IgD-negative memory B cell (primary cell): ENCODE measurements at regions not wholly inside any gene's neighbourhood (a gene's known extent, or its start where the extent isn't known, plus 50 kb on each side); places are given as distances from the start of the nearest gene placed in this dataset.

Experiments
- H3K27ac Mint-ChIP-seq, 3 donors: one replicate each; pipeline ENCODE4 v1.8.0; 2020 to 2022; ENCODE audit warnings: mild to moderate bottlenecking in 3 of 3, mixed read lengths in 3 of 3, moderate library complexity in 1 of 3
- H3K27me3 Mint-ChIP-seq: one replicate; pipeline ENCODE4 v1.8.0; 2021; ENCODE audit warnings: mixed read lengths
- H3K36me3 Mint-ChIP-seq: one replicate; pipeline ENCODE4 v1.8.0; 2020; ENCODE audit warnings: mild to moderate bottlenecking, mixed read lengths
- H3K4me1 Mint-ChIP-seq, 3 donors: one replicate each; pipeline ENCODE4 v1.8.0; 2020 to 2022; ENCODE audit warnings: mixed read lengths in 3 of 3, mild to moderate bottlenecking in 1 of 3
- H3K4me3 Mint-ChIP-seq, 4 donors: one replicate each; pipeline ENCODE4 v1.8.0; 2020 to 2022; ENCODE audit warnings: mild to moderate bottlenecking in 4 of 4, mixed read lengths in 4 of 4, moderate library complexity in 3 of 4
- H3K9me3 Mint-ChIP-seq, 3 donors: one replicate each; pipeline ENCODE4 v1.8.0; 2020 to 2021; ENCODE audit warnings: mixed read lengths in 3 of 3, mild to moderate bottlenecking in 1 of 3

- Mint-ChIP-seq H3K4me3 (no peak overlapping the region), H3K4me1 (peaks cover 0 to 2% (median 0%) of the 10 kb centered on the region in 3 donors), H3K27me3 (peaks cover 3% of the 10 kb centered on the region), H3K9me3 (peaks cover 0 to 3% (median 0%) of the 10 kb centered on the region in 3 donors), H3K36me3 (peaks cover 6% of the 10 kb centered on the region), H3K27ac (no peak overlapping the region)
Measured at GRCh38 chr10:63749915-63750314, 228.7 kb downstream of the REEP3 start.

DNA sequence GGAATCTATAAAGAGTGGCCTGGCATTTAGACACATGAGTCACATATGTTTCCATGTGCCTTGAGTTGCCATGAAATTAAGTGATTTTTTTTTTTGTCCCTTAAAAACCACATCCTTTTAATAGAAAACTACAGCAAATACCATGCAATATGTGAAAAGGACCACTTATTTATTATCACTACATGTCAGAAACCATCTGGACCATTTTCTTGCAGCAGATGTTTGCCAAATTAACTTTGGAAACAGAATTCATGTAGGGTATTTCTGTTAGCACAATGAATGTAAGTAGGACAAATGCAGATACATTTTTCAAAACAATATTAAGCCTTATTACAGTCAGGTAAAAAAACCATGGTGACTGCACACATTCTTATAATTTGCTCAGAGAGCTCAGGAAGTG is 230.6 kb downstream of the REEP3 start:
- H3K27me3 Mint-ChIP-seq, result peaks cover 3% of the 10 kb centered on the region
- H3K4me1 Mint-ChIP-seq, result peaks cover 0 to 2% (median 0%) of the 10 kb centered on the region in 3 donors
- H3K36me3 Mint-ChIP-seq, result peaks cover 5% of the 10 kb centered on the region
- H3K9me3 Mint-ChIP-seq, result peaks cover 0 to 6% (median 2%) of the 10 kb centered on the region in 3 donors
- H3K27ac Mint-ChIP-seq, result no peak overlapping the region
- H3K4me3 Mint-ChIP-seq, result no peak overlapping the region

GRCh38 chr10:63752318-63752717 is 231.1 kb downstream of the REEP3 start:
- Mint-ChIP-seq H3K4me3 (no peak overlapping the region), H3K4me1 (no peaks in the 10 kb centered on the region), H3K27ac (peak overlapping the region in 1 of 3 donors; percentile 84), H3K36me3 (peaks cover 5% of the 10 kb centered on the region), H3K9me3 (peaks cover 0 to 6% (median 2%) of the 10 kb centered on the region in 3 donors), H3K27me3 (peaks cover 3% of the 10 kb centered on the region)

DNA sequence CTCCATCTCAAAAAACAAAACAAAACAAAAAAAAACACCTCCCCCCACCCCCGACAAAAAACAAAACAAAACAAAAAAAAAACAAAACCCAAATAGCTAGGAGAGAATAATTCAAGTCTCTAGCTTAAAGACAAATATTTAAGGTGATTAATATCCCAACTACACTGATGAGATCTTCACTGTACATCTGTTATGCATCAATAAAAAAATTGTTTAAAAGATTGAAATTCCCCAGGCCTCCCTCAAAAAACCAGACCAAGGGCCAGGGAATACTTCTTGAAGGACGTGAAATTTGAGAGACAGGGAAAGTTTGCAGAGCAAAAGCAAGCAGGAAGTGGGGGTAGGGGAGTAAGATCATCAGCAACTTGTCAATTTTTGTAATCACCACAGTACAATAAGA is 232.6 kb downstream of the REEP3 start:
- Mint-ChIP-seq H3K27ac (no peak overlapping the region), H3K4me3 (no peak overlapping the region), H3K9me3 (peaks cover 0 to 6% (median 2%) of the 10 kb centered on the region in 3 donors), H3K4me1 (no peaks in the 10 kb centered on the region), H3K36me3 (peaks cover 5% of the 10 kb centered on the region), H3K27me3 (peaks cover 3% of the 10 kb centered on the region)

DNA sequence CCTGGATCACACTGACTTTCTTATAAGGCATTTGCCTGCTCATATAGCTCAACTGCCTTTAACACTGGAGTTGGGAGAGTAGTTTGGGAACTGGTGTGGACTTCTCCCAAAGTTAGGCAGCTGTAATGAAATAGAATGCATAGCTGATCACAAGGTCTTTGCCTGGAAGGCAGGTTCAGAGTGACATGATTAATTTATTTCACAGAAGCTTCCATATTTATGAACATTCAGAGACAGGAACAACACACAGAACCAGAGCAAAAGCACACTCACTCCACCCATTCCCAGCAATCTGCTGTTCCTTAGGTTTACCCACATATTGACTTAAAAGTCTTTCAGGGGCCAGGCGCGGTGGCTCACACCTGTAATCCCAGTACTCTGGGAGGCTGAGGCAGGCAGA is 234.2 kb downstream of the REEP3 start:
- Mint-ChIP-seq H3K9me3 (peaks cover 0 to 6% (median 2%) of the 10 kb centered on the region in 3 donors), H3K4me1 (no peaks in the 10 kb centered on the region), H3K4me3 (no peak overlapping the region), H3K27me3 (peaks cover 4% of the 10 kb centered on the region), H3K27ac (no peak overlapping the region), H3K36me3 (no peaks in the 10 kb centered on the region)

GRCh38 chr10:63757067-63757466 is 235.9 kb downstream of the REEP3 start:
- H3K27me3 Mint-ChIP-seq, result peaks cover 8% of the 10 kb centered on the region
- peaks cover 0 to 6% (median 2%) of the 10 kb centered on the region in 3 donors for H3K9me3 Mint-ChIP-seq
- no peak overlapping the region for H3K4me3 Mint-ChIP-seq
- no peak overlapping the region for H3K27ac Mint-ChIP-seq
- H3K4me1 Mint-ChIP-seq, result no peaks in the 10 kb centered on the region
- H3K36me3 Mint-ChIP-seq, result no peaks in the 10 kb centered on the region

DNA sequence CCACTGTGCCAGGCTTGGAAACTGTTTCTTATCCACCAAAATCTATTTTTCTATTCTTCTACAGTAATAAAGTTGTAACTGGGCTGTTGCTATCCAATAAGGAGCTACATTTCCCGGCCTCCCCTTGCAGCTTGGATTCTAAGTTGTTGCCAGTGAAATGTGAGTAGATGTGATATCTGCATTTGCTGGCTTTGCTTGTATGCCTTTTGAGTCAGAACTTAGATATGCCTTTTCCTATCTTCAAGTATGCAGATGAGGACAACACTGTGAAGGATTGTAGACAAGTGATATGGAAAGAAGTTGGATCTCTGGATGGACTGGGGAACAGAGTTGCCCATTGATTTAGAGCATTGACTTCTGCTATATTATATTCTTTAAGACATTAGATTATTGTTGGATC is 236.9 kb downstream of the REEP3 start:
- Mint-ChIP-seq H3K27me3 (peaks cover 8% of the 10 kb centered on the region), H3K4me1 (no peaks in the 10 kb centered on the region), H3K9me3 (peaks cover 0 to 6% (median 2%) of the 10 kb centered on the region in 3 donors), H3K36me3 (no peaks in the 10 kb centered on the region), H3K27ac (no peak overlapping the region), H3K4me3 (no peak overlapping the region)

- Mint-ChIP-seq H3K27me3 (peaks cover 6% of the 10 kb centered on the region), H3K9me3 (peaks cover 0 to 5% (median 2%) of the 10 kb centered on the region in 3 donors), H3K27ac (no peak overlapping the region), H3K36me3 (no peaks in the 10 kb centered on the region), H3K4me3 (no peak overlapping the region), H3K4me1 (no peaks in the 10 kb centered on the region)
Measured at GRCh38 chr10:63759335-63759734, 238.1 kb downstream of the REEP3 start.

- Mint-ChIP-seq H3K27ac (peak overlapping the region in 1 of 3 donors; percentile 55), H3K36me3 (no peaks in the 10 kb centered on the region), H3K4me1 (no peaks in the 10 kb centered on the region), H3K4me3 (no peak overlapping the region), H3K9me3 (no peaks in the 10 kb centered on the region), H3K27me3 (peaks cover 5% of the 10 kb centered on the region)
Measured at GRCh38 chr10:63760034-63760707, 239.0 kb downstream of the REEP3 start.

- Mint-ChIP-seq H3K27ac (no peak overlapping the region), H3K4me1 (no peaks in the 10 kb centered on the region), H3K9me3 (no peaks in the 10 kb centered on the region), H3K27me3 (peaks cover 5% of the 10 kb centered on the region), H3K36me3 (no peaks in the 10 kb centered on the region), H3K4me3 (no peak overlapping the region)
Measured at GRCh38 chr10:63760708-63761047, 239.5 kb downstream of the REEP3 start.

DNA sequence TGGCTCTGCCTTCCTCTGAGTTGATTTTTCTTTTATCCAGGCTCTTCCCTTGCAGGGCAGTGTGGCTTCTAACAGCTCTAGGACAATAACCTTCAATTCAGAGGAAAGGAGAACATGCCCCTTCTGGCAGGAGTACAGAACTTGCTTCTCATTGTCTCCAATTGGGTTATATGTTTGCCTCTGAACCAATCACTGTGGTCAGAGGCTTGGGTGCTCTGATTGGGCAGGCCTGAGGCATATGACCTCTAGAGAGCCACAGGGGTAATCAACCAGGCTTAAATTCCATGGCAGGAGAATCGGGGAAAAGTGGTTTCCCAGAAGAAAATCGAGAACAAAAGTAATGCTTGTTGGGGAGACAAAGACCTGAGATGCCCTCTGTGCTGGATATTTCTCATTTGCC is 240.0 kb downstream of the REEP3 start:
- no peak overlapping the region for H3K27ac Mint-ChIP-seq

DNA sequence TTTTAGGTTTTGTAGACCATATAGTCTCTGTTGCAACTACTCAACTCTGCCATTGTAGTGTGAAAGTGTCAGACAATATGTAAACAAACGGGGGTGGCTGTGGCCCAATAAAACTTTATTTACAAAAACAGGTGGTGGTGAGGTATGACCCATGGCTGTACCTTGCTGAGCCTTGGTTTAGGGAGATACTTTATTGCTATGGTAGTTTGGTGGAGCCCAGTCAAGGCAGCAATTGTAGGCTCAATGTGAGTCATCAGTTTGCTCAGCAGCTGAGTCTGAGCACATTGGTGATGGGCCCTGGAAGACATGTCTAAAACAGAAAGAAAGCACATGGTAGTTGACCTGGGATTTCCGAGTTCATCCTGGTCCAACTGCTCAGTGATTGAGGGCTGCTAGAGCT is 242.5 kb downstream of the REEP3 start:
- Mint-ChIP-seq H3K27me3 (peaks cover 5% of the 10 kb centered on the region), H3K9me3 (no peaks in the 10 kb centered on the region), H3K36me3 (peaks cover 1% of the 10 kb centered on the region), H3K4me1 (no peaks in the 10 kb centered on the region), H3K4me3 (no peak overlapping the region), H3K27ac (no peak overlapping the region)

More for the DNA sequence above, 240.0 kb downstream of the REEP3 start:
- Mint-ChIP-seq H3K27me3 (peaks cover 5% of the 10 kb centered on the region), H3K4me3 (no peak overlapping the region), H3K4me1 (no peaks in the 10 kb centered on the region), H3K9me3 (no peaks in the 10 kb centered on the region), H3K36me3 (no peaks in the 10 kb centered on the region)

GRCh38 chr10:63765126-63765525 is 243.9 kb downstream of the REEP3 start:
- Mint-ChIP-seq H3K4me1 (no peaks in the 10 kb centered on the region), H3K27me3 (peaks cover 5% of the 10 kb centered on the region), H3K27ac (no peak overlapping the region), H3K4me3 (no peak overlapping the region), H3K36me3 (peaks cover 4% of the 10 kb centered on the region), H3K9me3 (no peaks in the 10 kb centered on the region)

DNA sequence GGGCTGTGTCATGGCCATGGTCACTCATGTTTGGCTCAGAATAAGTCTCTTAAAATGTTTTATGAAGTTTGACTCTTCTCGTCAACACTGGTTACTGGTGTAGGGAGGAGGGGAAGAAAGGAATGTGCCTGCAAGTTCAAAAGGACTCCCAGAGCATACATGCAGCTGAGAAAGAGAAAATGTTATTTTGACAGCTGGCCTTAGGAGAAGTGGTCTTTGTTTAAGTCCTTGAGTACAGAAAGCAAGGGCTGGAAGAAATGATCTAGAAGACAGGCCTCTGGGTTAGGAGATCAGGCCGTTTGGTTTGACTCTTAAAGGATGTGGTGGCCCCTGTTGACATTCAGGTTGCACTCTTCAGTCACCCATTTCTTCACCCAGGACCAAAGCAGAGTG is 245.5 kb downstream of the REEP3 start:
- Mint-ChIP-seq H3K9me3 (no peaks in the 10 kb centered on the region), H3K27ac (no peak overlapping the region), H3K36me3 (peaks cover 4% of the 10 kb centered on the region), H3K27me3 (no peaks in the 10 kb centered on the region), H3K4me1 (no peaks in the 10 kb centered on the region), H3K4me3 (no peak overlapping the region)

DNA sequence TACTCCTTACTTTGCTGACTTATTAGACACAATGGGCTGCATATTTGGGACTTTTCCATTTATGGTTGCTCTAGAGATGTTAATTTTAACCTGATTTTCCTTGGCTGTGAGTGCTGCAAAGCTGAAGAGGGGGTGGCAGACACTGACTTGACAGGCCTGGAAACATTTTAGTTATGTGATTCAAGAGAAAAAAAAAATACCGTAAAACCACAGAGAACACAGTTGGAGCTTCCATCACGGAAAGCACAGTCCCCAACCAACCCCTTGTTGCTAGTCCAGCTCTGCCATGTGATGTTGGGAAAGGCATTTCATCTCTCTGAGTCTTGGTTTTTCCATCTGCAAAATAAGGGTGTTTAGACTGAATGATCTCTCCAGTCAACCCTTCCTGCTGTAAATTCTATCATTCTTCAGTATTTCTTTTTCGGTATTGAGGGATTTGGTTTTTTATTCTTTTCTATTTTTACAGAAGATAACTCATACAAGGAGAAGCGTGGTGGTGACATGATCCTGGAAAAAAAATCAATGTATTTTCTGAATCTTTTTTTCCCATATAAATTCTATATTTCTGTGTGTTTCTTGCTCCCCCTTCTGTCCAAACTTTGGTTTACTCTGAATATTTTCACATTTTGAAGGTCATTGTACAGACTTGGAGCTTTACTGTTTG is 246.1 kb downstream of the REEP3 start:
- Mint-ChIP-seq H3K4me1 (no peaks in the 10 kb centered on the region), H3K36me3 (peaks cover 4% of the 10 kb centered on the region), H3K27ac (no peak overlapping the region), H3K27me3 (no peaks in the 10 kb centered on the region), H3K9me3 (no peaks in the 10 kb centered on the region), H3K4me3 (no peak overlapping the region)

DNA sequence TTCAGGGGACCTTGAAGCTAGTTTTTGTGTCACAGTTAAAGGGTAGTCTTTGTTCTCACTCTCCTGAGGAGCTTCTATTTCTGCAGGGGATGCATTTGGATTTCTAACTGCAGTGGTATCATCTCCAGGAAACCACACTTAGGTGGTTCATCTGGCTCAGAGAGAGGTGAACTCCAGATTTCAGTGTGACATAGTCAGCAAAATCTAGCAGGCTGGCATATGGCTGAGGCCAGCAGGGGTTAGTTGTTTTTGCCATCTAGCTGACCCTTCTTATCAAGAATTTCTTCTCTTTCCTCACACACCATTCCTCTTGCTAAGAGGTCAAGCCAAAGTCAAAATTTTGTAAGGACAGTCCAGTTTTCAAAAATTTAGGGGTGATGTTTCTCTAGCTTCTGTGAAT is 248.2 kb downstream of the REEP3 start:
- no peak overlapping the region for H3K27ac Mint-ChIP-seq
- no peaks in the 10 kb centered on the region for H3K4me1 Mint-ChIP-seq
- H3K36me3 Mint-ChIP-seq, result peaks cover 4% of the 10 kb centered on the region
- no peaks in the 10 kb centered on the region for H3K9me3 Mint-ChIP-seq
- H3K4me3 Mint-ChIP-seq, result no peak overlapping the region
- H3K27me3 Mint-ChIP-seq, result no peaks in the 10 kb centered on the region
